Activated T-cell treated with anti-CD3 and anti-CD28 coated beads, Interleukin-2, amount 50 U/mL, for 24 hours (primary cell): ENCODE measurements at regions not wholly inside any gene's neighbourhood (a gene's known extent, or its start where the extent isn't known, plus 50 kb on each side); places are given as distances from the start of the nearest gene placed in this dataset.
A peak's percentile ranks its signal among the peaks of the same experiment; 100 is the strongest.
"Not testable (repeated sequence)": the region's sequence is repeated elsewhere in the genome, so short reads cannot be mapped to it uniquely, and the experiment has no call there.

Source experiments
- DNase-seq: peaks from one replicate; pipeline ENCODE4 v3.0.0-alpha.2; 2020
- H3K27ac Mint-ChIP-seq: 2 replicates; pipeline ENCODE4 v1.8.0; 2020; ENCODE audit warnings: mild to moderate bottlenecking, mixed read lengths
- H3K27me3 Mint-ChIP-seq: 2 replicates; pipeline ENCODE4 v1.8.0; 2020; ENCODE audit warnings: mixed read lengths
- H3K36me3 Mint-ChIP-seq: 2 replicates; pipeline ENCODE4 v1.8.0; 2020; ENCODE audit warnings: low read depth, mixed read lengths
- H3K4me1 Mint-ChIP-seq: 2 replicates; pipeline ENCODE4 v1.8.0; 2020; ENCODE audit warnings: low read depth, mixed read lengths
- H3K4me3 Mint-ChIP-seq: 2 replicates; pipeline ENCODE4 v1.8.0; 2020; ENCODE audit warnings: mild to moderate bottlenecking, moderate library complexity, mixed read lengths
- H3K9me3 Mint-ChIP-seq: 2 replicates; pipeline ENCODE4 v1.8.0; 2020; ENCODE audit warnings: mixed read lengths

DNA sequence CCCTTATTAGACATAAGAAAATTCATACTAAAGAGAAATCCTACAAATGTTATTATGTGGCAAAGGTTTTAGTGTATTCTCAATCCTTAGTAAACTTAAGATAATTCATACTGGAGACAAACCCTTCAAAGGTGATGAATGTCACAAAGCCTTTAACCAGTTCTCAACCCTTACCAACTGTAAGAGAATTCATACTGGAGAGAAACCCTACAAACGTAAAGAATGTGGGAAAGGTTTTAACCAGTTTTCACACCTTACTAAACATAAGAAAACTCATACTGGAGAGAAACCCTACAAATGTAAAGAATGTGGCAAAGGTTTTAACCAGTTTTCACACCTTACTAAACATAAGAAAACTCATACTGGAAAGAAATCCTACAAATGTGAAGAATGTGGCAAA lies 93.2 kb downstream of the ZNF680 start:
- DNase-seq = no peak
- Mint-ChIP-seq H3K4me3 (no peak overlapping the region), H3K9me3 (peaks cover 32% of the 10 kb centered on the region), H3K36me3 (peaks cover 3% of the 10 kb centered on the region), H3K27me3 (no peaks in the 10 kb centered on the region), H3K27ac (no peak overlapping the region), H3K4me1 (no peaks in the 10 kb centered on the region)

DNA sequence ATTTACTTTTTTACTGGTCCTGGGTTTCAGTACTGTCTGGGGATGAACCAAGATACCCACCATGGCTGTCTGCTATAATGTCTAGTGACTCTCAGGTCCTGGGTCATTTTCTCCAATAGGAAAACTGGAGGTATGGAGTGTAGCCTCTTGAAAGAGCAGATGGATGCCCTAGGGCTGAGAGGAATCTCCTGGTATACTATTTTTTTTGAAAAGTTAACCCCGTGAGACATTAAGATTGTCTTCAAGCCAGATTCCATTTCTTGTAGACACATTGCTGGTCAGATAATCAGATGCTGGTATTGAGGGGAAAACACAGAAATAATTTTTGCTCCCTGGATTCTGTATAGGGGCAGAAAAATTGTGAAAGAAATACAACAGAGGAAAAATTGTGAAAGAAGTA lies 97.3 kb downstream of the ZNF680 start:
- no peak for DNase-seq
- peaks cover 3% of the 10 kb centered on the region for H3K36me3 Mint-ChIP-seq
- no peaks in the 10 kb centered on the region for H3K4me1 Mint-ChIP-seq
- H3K4me3 Mint-ChIP-seq = no peak overlapping the region
- no peak overlapping the region for H3K27ac Mint-ChIP-seq
- H3K27me3 Mint-ChIP-seq = peaks cover 3% of the 10 kb centered on the region
- peaks cover 31% of the 10 kb centered on the region for H3K9me3 Mint-ChIP-seq

DNA sequence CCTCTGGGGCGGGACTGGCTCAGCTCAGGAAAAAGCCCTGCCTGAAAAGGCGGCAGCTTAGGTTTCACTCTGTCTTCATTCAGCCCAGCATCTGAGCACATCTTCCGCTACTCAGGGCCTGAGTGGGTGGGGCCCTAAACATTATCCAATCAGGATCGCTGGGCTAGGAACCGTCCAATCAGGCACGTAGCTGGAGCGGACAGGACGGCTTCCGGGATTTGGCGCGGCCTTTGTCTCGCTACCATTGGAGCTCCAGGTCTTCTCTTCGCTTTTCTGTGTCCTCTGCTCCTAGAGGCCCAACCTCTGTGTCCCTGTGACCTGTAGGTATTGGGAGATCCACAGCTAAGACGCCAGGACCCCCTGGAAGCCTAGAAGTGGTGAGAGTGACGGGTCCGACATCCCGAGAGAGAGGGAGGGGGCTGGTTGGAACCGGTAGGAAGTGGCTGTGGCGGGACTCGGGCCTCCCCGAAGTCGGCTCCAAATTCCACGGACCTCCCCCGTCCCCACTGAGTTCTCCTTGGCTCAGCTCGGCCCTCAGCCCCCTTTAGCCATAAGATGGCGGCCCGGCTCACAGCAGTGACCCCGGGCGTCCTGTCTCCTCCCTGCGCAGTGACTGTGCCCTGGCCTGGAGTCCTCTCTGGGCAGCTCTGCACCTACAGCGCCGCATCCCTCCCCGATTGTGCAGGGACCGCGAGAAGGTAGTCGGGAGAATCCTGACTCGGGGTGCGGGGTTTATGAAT lies 99.1 kb downstream of the ZNF680 start:
- no peaks in the 10 kb centered on the region for H3K4me1 Mint-ChIP-seq
- H3K9me3 Mint-ChIP-seq = peaks cover 21% of the 10 kb centered on the region
- peak overlapping the region; percentile 38 for H3K4me3 Mint-ChIP-seq
- peak; percentile 27 for DNase-seq
- peaks cover 3% of the 10 kb centered on the region for H3K27me3 Mint-ChIP-seq
- H3K36me3 Mint-ChIP-seq = peaks cover 3% of the 10 kb centered on the region
- no peak overlapping the region for H3K27ac Mint-ChIP-seq

DNA sequence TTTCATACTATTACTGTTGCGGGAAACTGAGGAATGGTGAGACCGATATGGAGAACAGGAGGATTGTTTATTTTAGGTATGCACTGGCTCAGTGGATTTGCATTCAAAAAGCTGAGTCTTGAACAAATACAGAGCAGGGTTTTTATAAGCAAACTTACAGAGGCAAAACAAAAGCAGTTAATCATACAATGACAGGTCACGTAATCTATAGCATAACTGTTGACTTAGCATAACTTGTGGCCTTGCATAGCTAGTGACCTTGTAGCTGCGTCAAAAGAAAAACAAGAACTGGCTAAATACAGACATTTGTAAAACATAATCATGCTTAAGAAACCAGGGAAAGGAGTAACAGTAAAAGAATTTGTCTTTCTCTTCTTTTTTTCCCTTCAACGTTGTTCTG lies 103.0 kb downstream of the ZNF680 start:
- not testable (repeated sequence) for H3K4me1 Mint-ChIP-seq, DNase-seq, H3K27ac Mint-ChIP-seq, H3K4me3 Mint-ChIP-seq, H3K27me3 Mint-ChIP-seq, H3K36me3 Mint-ChIP-seq
- peaks cover 14% of the 10 kb centered on the region for H3K9me3 Mint-ChIP-seq

DNA sequence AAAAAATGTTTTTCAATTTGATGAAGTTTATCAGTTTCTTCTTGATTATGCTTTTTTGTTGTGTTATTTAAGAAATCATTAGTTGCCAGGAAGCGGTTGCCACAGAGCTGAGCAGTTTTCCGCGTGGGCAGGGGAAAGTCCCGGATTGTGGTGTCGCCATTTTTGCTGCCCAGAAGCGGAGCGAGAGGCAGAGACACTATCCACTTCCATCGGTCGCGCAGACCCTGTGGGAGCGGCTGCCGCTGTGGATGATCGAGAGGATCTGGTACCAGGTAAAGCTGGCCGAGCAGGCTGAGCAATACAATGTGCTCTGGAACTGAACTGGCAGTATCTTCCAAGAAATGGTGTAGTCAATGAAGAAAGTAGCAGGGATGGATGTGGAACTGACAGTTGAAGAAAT lies 119.8 kb downstream of the ZNF736 start:
- H3K27ac Mint-ChIP-seq = no peak overlapping the region
- H3K27me3 Mint-ChIP-seq = no peaks in the 10 kb centered on the region
- peaks cover 32% of the 10 kb centered on the region for H3K9me3 Mint-ChIP-seq
- no peaks in the 10 kb centered on the region for H3K36me3 Mint-ChIP-seq
- H3K4me3 Mint-ChIP-seq = no peak overlapping the region
- no peak for DNase-seq
- no peaks in the 10 kb centered on the region for H3K4me1 Mint-ChIP-seq

DNA sequence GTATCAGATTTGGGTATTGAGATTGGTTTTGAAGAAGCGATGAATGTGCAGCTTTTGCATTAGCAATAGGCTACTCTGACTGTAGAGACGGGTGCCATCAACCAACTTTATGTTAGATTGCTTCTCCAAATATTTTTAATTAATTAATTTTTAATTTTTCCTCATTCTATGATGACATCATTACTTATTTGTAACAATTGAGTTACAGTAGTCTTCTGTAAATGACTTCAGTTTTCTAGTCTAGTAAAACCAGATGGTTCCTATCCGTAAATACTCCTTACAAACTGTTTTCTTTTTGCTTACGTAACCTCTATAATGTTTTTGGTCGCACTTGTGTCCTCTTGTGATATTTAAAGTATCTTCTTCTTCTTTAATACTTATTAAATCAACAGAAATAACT lies 118.1 kb downstream of the ZNF736 start:
- Mint-ChIP-seq H3K27me3 (no peaks in the 10 kb centered on the region), H3K36me3 (no peaks in the 10 kb centered on the region), H3K27ac (no peak overlapping the region), H3K4me3 (no peak overlapping the region), H3K4me1 (no peaks in the 10 kb centered on the region), H3K9me3 (peaks cover 32% of the 10 kb centered on the region)
- no peak for DNase-seq

DNA sequence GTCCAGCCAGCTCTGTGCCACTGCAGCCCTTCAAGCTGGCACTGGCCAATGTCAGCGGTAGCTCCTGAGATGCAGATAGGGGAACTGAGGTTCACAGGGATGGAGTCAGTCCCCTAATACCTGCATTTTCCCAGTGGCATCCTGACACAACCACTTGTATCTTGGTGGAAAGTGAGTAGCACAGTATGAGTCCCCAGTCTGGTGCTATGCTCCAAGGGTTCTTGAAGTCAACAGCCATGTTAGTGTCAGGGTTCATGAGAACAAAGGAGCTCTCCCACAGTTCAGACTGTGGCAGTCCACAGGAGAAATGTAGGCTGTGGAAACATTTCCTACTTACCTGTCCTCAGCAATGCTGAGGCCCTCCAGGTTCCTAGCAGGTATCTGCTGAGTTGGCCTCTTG lies 115.5 kb downstream of the ZNF736 start:
- H3K9me3 Mint-ChIP-seq = peaks cover 31% of the 10 kb centered on the region
- no peaks in the 10 kb centered on the region for H3K27me3 Mint-ChIP-seq
- no peaks in the 10 kb centered on the region for H3K36me3 Mint-ChIP-seq
- no peak overlapping the region for H3K27ac Mint-ChIP-seq
- H3K4me1 Mint-ChIP-seq = no peaks in the 10 kb centered on the region
- no peak for DNase-seq
- H3K4me3 Mint-ChIP-seq = no peak overlapping the region

DNA sequence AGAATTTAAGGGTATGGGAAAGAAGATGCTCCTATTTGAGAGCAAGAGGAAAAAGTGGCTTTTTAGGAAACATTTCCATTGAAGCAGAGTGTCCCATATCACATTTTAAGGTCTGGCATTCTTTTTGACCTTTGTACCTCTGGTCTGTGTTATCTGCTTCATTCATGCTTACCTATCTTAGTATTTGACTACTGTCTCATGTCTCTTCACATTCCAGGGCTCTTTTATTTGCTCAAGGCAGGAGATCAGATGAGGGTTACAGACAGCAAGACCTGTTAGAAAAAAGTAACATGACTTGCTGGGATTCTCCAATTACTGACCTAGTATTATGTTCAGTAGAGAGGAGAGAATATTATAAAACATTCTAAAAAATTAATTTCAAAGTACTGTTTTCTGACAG lies 111.7 kb downstream of the ZNF736 start:
- not testable (repeated sequence) for H3K4me1 Mint-ChIP-seq, H3K27me3 Mint-ChIP-seq, H3K4me3 Mint-ChIP-seq, H3K36me3 Mint-ChIP-seq, DNase-seq, H3K27ac Mint-ChIP-seq
- peaks cover 40% of the 10 kb centered on the region for H3K9me3 Mint-ChIP-seq

DNA sequence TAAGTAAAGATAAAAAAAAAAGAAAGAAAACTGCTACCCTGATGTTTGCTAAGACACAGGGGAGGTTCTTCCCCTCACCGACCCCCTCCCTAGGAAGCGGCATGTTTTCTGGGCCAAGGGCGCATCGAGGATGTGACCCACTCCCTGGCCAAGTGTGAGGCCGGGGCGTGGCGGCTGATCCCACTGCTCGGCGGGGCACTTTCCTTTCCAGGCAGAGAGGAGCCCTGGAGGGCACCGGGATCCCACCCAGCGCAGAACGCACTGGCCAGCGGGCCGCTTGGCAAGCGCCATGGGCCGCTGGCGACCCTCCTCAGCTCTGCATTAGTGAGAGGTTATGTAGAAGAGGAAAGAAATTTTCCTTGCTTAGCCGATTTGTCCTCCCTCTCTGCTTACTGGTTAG lies 93.4 kb downstream of the ZNF736 start:
- Mint-ChIP-seq H3K4me1 (no peaks in the 10 kb centered on the region), H3K36me3 (no peaks in the 10 kb centered on the region), H3K4me3 (no peak overlapping the region), H3K27ac (no peak overlapping the region), H3K9me3 (peaks cover 26% of the 10 kb centered on the region), H3K27me3 (no peaks in the 10 kb centered on the region)
- no peak for DNase-seq
